ENCODE measurements at regions not wholly inside any gene's neighbourhood (a gene's known extent, or its start where the extent isn't known, plus 50 kb on each side); places are given as distances from the start of the nearest gene placed in this dataset.
"Not testable (repeated sequence)": the region's sequence is repeated elsewhere in the genome, so short reads cannot be mapped to it uniquely, and the experiment has no call there.

DNA sequence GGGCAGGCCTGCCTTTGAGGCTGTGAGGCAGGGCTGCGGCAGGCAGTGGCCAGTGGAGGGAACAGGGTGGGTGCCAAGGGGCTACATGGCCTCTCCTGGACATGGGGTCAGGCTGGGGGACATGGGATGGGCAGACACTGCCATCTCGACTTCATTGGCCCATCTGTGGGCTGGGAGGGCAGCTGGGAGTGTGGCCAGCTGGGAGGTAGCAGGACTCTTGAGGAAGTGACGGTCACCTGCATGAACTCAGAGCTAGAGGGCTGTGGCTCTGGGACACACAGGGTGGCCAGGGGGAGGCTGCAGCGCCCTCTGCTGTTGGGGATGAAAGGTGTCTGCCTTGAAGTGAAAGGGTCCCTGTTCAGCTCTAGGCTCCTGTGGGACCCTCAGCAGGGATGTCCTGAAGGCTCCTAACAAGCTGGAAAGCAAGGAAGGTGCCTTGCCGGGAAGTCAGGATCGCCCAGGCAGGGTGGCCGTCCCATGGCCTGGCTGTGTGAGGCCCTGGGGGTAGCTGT lies 244.0 kb downstream of the ANKRD30B start:
- H4K8ac ChIP-seq (ENCODE audit: low read depth in 2 of 2, low read length in 2 of 2); H2AK5ac ChIP-seq (ENCODE audit: low read depth, low read length); H3K9me1 ChIP-seq (ENCODE audit: insufficient read depth, low read length); H3K18ac ChIP-seq (ENCODE audit: low read depth, low read length); DNase-seq; CTCF ChIA-PET; H3K36me3 ChIP-seq (ENCODE audit: control insufficient read depth, insufficient read depth, low read length); H4K91ac ChIP-seq (ENCODE audit: insufficient read depth, low read depth, low read length); H2BK120ac ChIP-seq (ENCODE audit: low read depth, low read length); POLR2A ChIA-PET (ENCODE audit: unreplicated experiment); H3K4me2 ChIP-seq (ENCODE audit: low read depth, low read length); ATAC-seq (ENCODE audit: low read depth); H2BK15ac ChIP-seq (ENCODE audit: low read depth, low read length); H2AFZ ChIP-seq (replicated peaks; ENCODE audit: low read length, poor library complexity); H3K23ac ChIP-seq (ENCODE audit: low read depth, low read length); H3K4ac ChIP-seq (ENCODE audit: low read depth, low read length); H3K9ac ChIP-seq (ENCODE audit: low read depth, low read length); H3K4me3 ChIP-seq (ENCODE audit: insufficient read depth, low read depth, low read length); BruUV-seq (replicated peaks); H2BK20ac ChIP-seq (ENCODE audit: low read depth, low read length); in situ Hi-C loops (cut with MboI; ENCODE audit: low sequenced_read_pairs); H4K5ac ChIP-seq (ENCODE audit: low read depth, low read length); H3K4me1 ChIP-seq (ENCODE audit: control insufficient read depth, insufficient read depth, low read length); H2BK5ac ChIP-seq (ENCODE audit: low read depth, low read length, poor library complexity, severe bottlenecking); H4K20me1 ChIP-seq (ENCODE audit: insufficient read depth, low read length); H3K27me3 ChIP-seq (ENCODE audit: control insufficient read depth, insufficient read depth, low read length); H2AK9ac ChIP-seq (replicated peaks; ENCODE audit: low read depth, low read length, poor library complexity); H3K56ac ChIP-seq (ENCODE audit: extremely low read depth, insufficient read depth, low read length); H3K14ac ChIP-seq (replicated peaks; ENCODE audit: low read depth, low read length); dilution Hi-C loops (cut with HindIII; ENCODE audit: low sequenced_read_pairs, unreplicated experiment); H3K79me1 ChIP-seq (ENCODE audit: low read depth in 1 of 2, low read length in 2 of 2); intact Hi-C loops (cut with micrococcal nuclease); H3K27ac ChIP-seq (ENCODE audit: insufficient read depth, low read length); H3K9me3 ChIP-seq (ENCODE audit: control insufficient read depth, insufficient read depth, low read length): not testable (repeated sequence)
- WGBS, 2 experiments (ENCODE audit: extremely low coverage in 2 of 2, insufficient read length in 1 of 2): 62% methylated on average over 2 of the region's 7 CpGs; no CpG with 5 or more reads in 1 of the 2 experiments

DNA sequence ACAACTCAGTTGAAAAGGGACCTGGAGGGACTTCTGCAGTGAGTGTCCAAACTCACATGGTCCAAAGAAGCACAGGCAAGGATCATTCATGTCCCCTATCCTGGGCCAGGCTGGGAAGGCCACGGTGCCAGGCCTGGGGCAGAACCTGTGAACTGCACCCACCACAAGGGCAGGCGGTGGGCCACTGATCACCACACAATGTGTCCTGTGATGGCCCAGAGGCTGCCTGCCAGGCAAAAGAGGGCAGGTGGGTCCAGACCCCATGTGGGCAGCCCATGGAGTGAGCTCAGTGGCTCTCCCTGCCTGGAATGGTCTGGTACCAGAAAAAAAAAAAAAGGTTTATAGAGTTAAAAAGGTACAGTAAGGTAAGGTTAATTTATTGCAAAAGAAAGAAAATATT lies 244.8 kb downstream of the ANKRD30B start:
- in situ Hi-C loops (cut with MboI; ENCODE audit: low sequenced_read_pairs); H2BK20ac ChIP-seq (ENCODE audit: low read depth, low read length); H3K56ac ChIP-seq (ENCODE audit: extremely low read depth, insufficient read depth, low read length); H3K4ac ChIP-seq (ENCODE audit: low read depth, low read length); H3K9me3 ChIP-seq (ENCODE audit: control insufficient read depth, insufficient read depth, low read length); H2AK5ac ChIP-seq (ENCODE audit: low read depth, low read length); H3K9ac ChIP-seq (ENCODE audit: low read depth, low read length); intact Hi-C loops (cut with micrococcal nuclease); H3K79me1 ChIP-seq (ENCODE audit: low read depth in 1 of 2, low read length in 2 of 2); H2BK15ac ChIP-seq (ENCODE audit: low read depth, low read length); H3K27me3 ChIP-seq (ENCODE audit: control insufficient read depth, insufficient read depth, low read length); BruUV-seq (replicated peaks); H3K27ac ChIP-seq (ENCODE audit: insufficient read depth, low read length); H4K91ac ChIP-seq (ENCODE audit: insufficient read depth, low read depth, low read length); H3K23ac ChIP-seq (ENCODE audit: low read depth, low read length); H4K8ac ChIP-seq (ENCODE audit: low read depth in 2 of 2, low read length in 2 of 2); H3K36me3 ChIP-seq (ENCODE audit: control insufficient read depth, insufficient read depth, low read length); H4K20me1 ChIP-seq (ENCODE audit: insufficient read depth, low read length); H3K14ac ChIP-seq (replicated peaks; ENCODE audit: low read depth, low read length); H3K4me3 ChIP-seq (ENCODE audit: insufficient read depth, low read depth, low read length); ATAC-seq (ENCODE audit: low read depth); H3K18ac ChIP-seq (ENCODE audit: low read depth, low read length); H2BK5ac ChIP-seq (ENCODE audit: low read depth, low read length, poor library complexity, severe bottlenecking); H3K4me1 ChIP-seq (ENCODE audit: control insufficient read depth, insufficient read depth, low read length); H4K5ac ChIP-seq (ENCODE audit: low read depth, low read length); H2AK9ac ChIP-seq (replicated peaks; ENCODE audit: low read depth, low read length, poor library complexity); H2BK120ac ChIP-seq (ENCODE audit: low read depth, low read length); dilution Hi-C loops (cut with HindIII; ENCODE audit: low sequenced_read_pairs, unreplicated experiment); DNase-seq; H3K4me2 ChIP-seq (ENCODE audit: low read depth, low read length); CTCF ChIA-PET; H2AFZ ChIP-seq (replicated peaks; ENCODE audit: low read length, poor library complexity); H3K9me1 ChIP-seq (ENCODE audit: insufficient read depth, low read length): not testable (repeated sequence)
- WGBS, 2 experiments (ENCODE audit: extremely low coverage in 2 of 2, insufficient read length in 1 of 2): no CpG with 5 or more reads among the region's 2 CpGs
- POLR2A ChIA-PET (ENCODE audit: unreplicated experiment): interaction anchor here (0.6 kb wide), 1 partner anchor 15 kb away, joined by 3 read pairs; no protein-coding TSS in a partner anchor
